ENCODE measurements at regions not wholly inside any gene's neighbourhood (a gene's known extent, or its start where the extent isn't known, plus 50 kb on each side); places are given as distances from the start of the nearest gene placed in this dataset.

DNA sequence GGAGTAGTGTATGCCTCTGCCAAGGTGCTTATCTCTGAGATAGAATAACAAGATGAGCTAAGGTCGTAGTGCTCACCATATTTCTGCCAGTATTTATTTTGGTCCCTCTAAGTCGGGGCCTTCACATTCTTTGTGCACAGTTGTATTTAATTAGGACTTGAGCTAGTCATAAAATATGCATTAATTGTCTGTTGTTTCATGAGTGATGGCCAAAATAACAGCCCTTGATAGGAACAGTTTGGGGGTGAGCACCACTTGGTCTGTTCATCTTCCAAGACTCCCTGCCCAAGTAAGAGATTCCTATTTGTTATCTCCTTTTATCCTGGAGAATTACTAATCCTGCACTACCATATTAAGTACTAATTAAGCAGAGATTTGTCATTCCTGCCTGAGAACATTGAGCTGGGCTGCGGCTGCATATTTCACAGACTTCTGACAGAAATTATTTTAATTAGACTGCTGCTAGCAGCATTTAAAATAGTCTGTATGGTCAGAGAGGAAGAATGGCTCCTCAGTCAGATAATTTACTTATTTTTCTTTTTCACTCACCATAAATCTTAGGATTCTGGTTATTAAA is 435.1 kb downstream of the MTX2 start:
- H3K4me1 Mint-ChIP-seq: no peaks in the 10 kb centered on the region
- ATAC-seq (replicated peaks): no peak
- no peak for DNase-seq
- no peak overlapping the region for H3K4me3 Mint-ChIP-seq
- peaks cover 0 to 4% of the 10 kb centered on the region in 2 donors for H3K27me3 Mint-ChIP-seq
- no peak overlapping the region for H3K27ac Mint-ChIP-seq
- H3K36me3 Mint-ChIP-seq: no peaks in the 10 kb centered on the region
- peaks cover 0 to under 1% of the 10 kb centered on the region in 2 donors for H3K9me3 Mint-ChIP-seq

GRCh38 chr2:176709149-176709951 is 440.1 kb downstream of the MTX2 start:
- H3K27me3 Mint-ChIP-seq: peaks cover 4 to 10% of the 10 kb centered on the region in 2 donors
- peaks cover 0 to 1% of the 10 kb centered on the region in 2 donors for H3K9me3 Mint-ChIP-seq
- H3K4me3 Mint-ChIP-seq: no peak overlapping the region

GRCh38 chr2:176709991-176710390 is 440.7 kb downstream of the MTX2 start:
- peaks cover 4 to 10% of the 10 kb centered on the region in 2 donors for H3K27me3 Mint-ChIP-seq
- no peak for DNase-seq
- H3K4me1 Mint-ChIP-seq: no peaks in the 10 kb centered on the region
- H3K9me3 Mint-ChIP-seq: peaks cover 0 to 1% of the 10 kb centered on the region in 2 donors
- no peaks in the 10 kb centered on the region for H3K36me3 Mint-ChIP-seq
- no peak overlapping the region for H3K27ac Mint-ChIP-seq
- H3K4me3 Mint-ChIP-seq: no peak overlapping the region
- ATAC-seq (replicated peaks): no peak

More at GRCh38 chr2:176709149-176709951, 440.1 kb downstream of the MTX2 start:
- Mint-ChIP-seq H3K4me1 (no peaks in the 10 kb centered on the region), H3K27ac (no peak overlapping the region), H3K36me3 (no peaks in the 10 kb centered on the region)
- no peak for DNase-seq
- ATAC-seq (replicated peaks): no peak

DNA sequence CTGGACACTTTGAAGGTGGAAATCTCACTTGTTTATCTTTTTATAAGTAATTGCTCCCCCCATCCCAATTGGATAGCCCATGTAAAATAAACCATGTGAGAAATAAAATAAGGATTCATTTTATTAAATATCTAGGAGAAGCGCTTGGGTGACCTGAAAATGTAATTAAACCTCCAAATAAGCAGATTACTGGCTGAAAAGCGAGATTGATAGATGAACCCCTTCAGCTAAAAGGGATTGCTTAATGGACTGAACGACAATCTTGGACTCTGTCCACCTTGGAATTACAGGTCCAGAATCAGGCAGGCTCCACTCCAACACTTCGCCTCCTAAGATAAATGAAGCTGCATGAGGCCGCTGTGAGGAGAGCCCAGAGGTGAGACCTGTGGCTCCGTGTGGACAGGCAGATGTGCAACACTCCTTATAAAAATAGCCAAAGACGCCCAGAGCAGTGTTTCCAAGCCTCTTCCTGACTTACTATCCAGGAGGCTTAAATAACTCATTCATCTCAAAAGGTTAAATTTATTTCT is 441.5 kb downstream of the MTX2 start:
- no peak overlapping the region for H3K27ac Mint-ChIP-seq
- no peaks in the 10 kb centered on the region for H3K4me1 Mint-ChIP-seq
- no peaks in the 10 kb centered on the region for H3K36me3 Mint-ChIP-seq
- no peak overlapping the region for H3K4me3 Mint-ChIP-seq
- H3K27me3 Mint-ChIP-seq: peaks cover 4 to 10% of the 10 kb centered on the region in 2 donors
- ATAC-seq (replicated peaks): no peak
- no peak for DNase-seq
- H3K9me3 Mint-ChIP-seq: peaks cover 0 to 1% of the 10 kb centered on the region in 2 donors

DNA sequence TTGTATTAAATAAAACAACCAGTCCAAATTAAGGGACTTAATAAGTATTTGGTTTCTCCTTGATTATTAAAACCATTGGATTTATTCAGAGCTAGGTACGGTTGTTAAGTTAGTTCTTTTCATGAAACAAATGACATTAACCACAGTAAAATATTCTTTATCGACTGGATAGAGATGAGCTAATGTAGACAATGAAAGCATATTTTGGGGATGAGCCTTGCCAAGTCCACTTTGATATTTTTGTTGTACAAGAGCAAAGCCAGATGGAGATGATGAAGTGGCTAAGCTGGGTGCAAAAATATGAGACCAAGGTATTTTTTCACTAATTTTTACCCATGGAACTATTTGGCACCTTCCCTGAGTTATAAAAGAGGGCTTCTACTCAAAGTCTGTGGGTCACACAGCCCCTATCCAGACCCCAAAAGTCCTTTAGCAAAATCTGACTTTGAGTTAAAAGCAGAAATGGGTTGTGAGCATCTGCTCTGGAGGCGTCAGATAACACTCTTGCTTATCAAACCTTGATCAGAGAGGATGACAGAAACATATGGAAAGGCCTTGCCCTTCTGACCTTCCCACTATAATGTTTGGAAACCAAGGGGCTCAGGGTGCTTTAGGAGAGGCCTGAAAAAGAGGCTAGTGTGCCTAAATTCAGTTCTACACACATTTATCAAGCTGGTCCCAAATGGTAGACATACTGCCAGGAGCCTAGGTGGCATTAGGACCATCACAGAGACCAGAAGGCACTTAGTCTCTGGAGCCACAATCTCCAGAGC is 456.8 kb downstream of the MTX2 start:
- Mint-ChIP-seq H3K36me3 (no peaks in the 10 kb centered on the region), H3K4me3 (no peak overlapping the region), H3K27me3 (peaks cover 5 to 14% of the 10 kb centered on the region in 2 donors), H3K9me3 (peaks cover 0 to 1% of the 10 kb centered on the region in 2 donors), H3K4me1 (no peaks in the 10 kb centered on the region), H3K27ac (no peak overlapping the region)
- DNase-seq (no peak), ATAC-seq (replicated peaks) (no peak)

- H3K4me3 Mint-ChIP-seq: no peak overlapping the region
- H3K27me3 Mint-ChIP-seq: peaks cover 0 to 6% of the 10 kb centered on the region in 2 donors
- H3K9me3 Mint-ChIP-seq: no peaks in the 10 kb centered on the region
- H3K36me3 Mint-ChIP-seq: no peaks in the 10 kb centered on the region
- ATAC-seq (replicated peaks): no peak
- no peak overlapping the region for H3K27ac Mint-ChIP-seq
- H3K4me1 Mint-ChIP-seq: no peaks in the 10 kb centered on the region
- no peak for DNase-seq
Observed at GRCh38 chr2:176727696-176728095, 458.5 kb downstream of the MTX2 start.

DNA sequence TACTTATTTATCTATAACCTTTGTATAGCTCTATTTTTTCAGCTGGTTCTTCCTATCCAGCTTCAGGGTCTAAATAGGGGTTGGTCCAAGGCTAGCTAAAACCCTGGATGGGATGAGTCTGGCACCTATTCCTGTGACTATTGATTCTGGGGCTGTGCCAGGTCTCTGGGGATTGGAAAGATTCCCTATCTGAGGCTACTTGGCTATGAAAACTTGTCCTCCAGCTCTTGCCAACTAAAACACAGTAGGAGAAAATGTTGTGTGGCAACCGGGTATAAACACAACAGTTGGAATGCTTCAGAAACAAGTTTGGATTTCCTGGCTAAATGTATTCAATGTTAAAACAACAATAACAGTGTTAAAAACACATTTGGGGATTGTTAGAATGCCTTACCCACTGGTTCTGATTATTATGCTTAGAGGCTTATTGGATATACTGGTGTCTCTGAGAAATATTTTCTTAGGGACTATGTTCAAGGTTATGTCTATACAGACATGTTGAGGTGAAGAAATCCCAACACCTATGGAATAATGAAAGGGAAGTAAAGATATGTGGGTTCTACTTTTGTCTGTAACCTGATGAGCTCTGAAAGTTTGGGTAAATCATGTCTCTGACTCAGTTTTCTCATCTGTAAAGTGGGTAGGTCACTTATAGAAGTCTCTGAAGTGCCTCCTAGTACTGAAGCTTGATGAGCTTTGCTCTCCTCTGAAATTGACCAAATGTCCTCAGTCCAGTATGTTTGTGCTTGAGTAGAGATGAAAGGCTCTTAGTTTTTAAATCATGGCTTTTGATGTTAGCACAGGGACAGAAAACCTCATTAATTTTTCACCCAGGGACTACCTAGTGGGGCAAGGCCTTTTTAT is 460.7 kb downstream of the MTX2 start:
- peaks cover 0 to 6% of the 10 kb centered on the region in 2 donors for H3K27me3 Mint-ChIP-seq
- no peaks in the 10 kb centered on the region for H3K36me3 Mint-ChIP-seq
- no peak overlapping the region for H3K27ac Mint-ChIP-seq
- DNase-seq (no peak), ATAC-seq (replicated peaks) (no peak)
- H3K4me1 Mint-ChIP-seq: no peaks in the 10 kb centered on the region
- no peaks in the 10 kb centered on the region for H3K9me3 Mint-ChIP-seq
- no peak overlapping the region for H3K4me3 Mint-ChIP-seq

DNA sequence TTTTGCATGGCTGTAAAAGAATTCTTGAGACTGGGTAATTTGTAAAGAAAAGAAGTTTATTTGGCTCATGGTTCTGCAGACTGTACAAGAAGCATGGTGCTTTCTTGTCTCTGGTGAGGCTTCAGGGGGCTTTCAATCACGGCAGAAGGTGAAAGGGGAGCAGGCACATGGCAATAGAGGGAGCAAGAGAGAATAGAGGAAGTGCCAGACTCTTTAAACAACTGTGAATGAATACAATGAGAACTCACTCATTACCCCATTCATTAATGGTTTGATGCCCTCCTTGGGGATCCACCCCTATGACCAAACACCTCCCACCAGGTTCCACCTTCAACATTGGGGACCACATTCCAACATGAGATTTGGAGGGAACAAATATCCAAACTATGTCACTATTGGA is 463.5 kb downstream of the MTX2 start:
- Mint-ChIP-seq H3K4me3 (no peak overlapping the region), H3K27me3 (peaks cover 0 to 6% of the 10 kb centered on the region in 2 donors), H3K9me3 (no peaks in the 10 kb centered on the region), H3K27ac (no peak overlapping the region), H3K4me1 (no peaks in the 10 kb centered on the region), H3K36me3 (no peaks in the 10 kb centered on the region)
- ATAC-seq (replicated peaks) (no peak), DNase-seq (no peak)

DNA sequence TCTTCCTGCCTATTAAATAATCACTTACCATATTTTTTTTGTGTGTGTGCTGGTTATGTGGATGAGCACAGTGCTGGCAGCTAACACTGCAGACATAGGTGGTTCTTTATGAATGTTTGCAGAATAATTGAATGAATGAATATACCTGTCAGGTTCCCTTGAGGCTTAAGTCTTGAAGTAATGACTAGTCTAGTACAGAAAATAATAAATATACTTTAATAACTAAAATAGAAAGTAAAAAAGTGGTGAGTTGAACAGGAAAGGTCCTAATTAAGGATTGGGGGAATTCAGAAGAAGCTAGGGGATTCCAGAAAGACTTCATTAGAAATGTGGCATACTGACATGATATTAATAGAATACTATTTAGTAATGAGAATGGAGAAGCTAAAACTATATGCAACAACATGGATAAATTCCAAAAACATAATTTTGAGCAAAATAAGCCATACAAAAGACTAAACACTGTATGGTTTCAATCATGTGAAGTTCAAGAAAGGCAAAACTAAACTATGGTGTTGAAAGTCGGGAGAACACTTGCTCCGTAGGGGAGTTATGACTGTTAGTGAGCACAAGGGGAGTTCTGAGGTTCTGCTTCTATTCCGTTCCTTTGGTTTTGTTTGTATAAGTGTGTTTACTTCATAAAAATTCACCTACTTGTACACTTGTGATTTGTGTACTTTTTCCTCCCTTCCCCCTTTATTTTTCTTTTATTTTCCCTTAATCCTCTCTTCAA is 464.6 kb downstream of the MTX2 start:
- peaks cover 0 to 10% of the 10 kb centered on the region in 2 donors for H3K27me3 Mint-ChIP-seq
- no peak overlapping the region for H3K4me3 Mint-ChIP-seq
- no peaks in the 10 kb centered on the region for H3K4me1 Mint-ChIP-seq
- H3K27ac Mint-ChIP-seq: no peak overlapping the region
- no peaks in the 10 kb centered on the region for H3K9me3 Mint-ChIP-seq
- no peak for DNase-seq
- H3K36me3 Mint-ChIP-seq: no peaks in the 10 kb centered on the region
- ATAC-seq (replicated peaks): peak; percentile 51 to 79

DNA sequence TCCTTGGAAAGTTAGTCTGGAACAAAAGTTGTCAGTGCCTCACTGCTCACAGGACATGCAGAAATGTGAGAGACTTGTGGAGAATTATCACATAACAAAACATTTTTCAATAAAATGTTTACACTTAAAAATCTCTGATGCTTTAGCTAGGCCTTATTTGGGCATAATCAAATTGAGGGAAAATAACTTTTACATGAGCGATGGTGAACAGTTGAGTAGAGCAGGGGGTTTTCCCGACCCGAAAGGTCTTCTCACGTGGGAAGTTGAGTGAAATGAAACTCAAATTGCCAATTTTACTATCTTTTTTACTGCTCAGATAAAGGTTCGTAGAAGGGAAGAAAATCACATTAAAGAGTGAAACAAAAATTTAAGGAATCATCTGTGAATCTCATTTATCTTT is 465.6 kb downstream of the MTX2 start:
- peaks cover 0 to 10% of the 10 kb centered on the region in 2 donors for H3K27me3 Mint-ChIP-seq
- DNase-seq: no peak
- H3K4me3 Mint-ChIP-seq: no peak overlapping the region
- ATAC-seq (replicated peaks): peak in 1 of 2 donors; percentile 49
- H3K9me3 Mint-ChIP-seq: no peaks in the 10 kb centered on the region
- H3K4me1 Mint-ChIP-seq: no peaks in the 10 kb centered on the region
- no peak overlapping the region for H3K27ac Mint-ChIP-seq
- no peaks in the 10 kb centered on the region for H3K36me3 Mint-ChIP-seq

DNA sequence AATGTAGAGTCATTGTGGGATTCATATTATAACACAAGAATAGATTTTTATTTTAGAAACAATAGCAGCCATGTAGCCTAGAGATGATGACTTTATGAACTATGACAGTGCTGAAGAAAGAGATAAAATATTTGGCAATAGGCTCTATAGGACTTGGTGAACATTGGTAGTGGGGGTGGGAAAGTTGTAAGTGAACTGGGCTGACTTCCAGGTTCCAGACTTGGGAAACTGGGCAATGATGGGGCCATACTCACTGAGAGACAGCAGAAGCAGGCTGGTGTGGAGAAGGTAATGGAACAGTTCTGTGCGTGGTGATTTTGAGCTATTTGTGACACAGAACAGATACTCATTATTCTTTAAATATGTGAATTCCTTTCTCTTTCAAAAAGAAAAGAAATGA is 470.3 kb upstream of the HNRNPA3 start:
- no peaks in the 10 kb centered on the region for H3K9me3 Mint-ChIP-seq
- no peak for DNase-seq
- no peaks in the 10 kb centered on the region for H3K4me1 Mint-ChIP-seq
- H3K36me3 Mint-ChIP-seq: no peaks in the 10 kb centered on the region
- H3K4me3 Mint-ChIP-seq: no peak overlapping the region
- no peak for ATAC-seq (replicated peaks)
- peaks cover 4 to 14% of the 10 kb centered on the region in 2 donors for H3K27me3 Mint-ChIP-seq
- no peak overlapping the region for H3K27ac Mint-ChIP-seq

GRCh38 chr2:176743671-176744070 is 468.9 kb upstream of the HNRNPA3 start:
- Mint-ChIP-seq H3K4me3 (no peak overlapping the region), H3K9me3 (no peaks in the 10 kb centered on the region), H3K36me3 (no peaks in the 10 kb centered on the region), H3K27ac (no peak overlapping the region), H3K4me1 (no peaks in the 10 kb centered on the region), H3K27me3 (peaks cover 0 to 14% of the 10 kb centered on the region in 2 donors)
- DNase-seq: no peak
- no peak for ATAC-seq (replicated peaks)

DNA sequence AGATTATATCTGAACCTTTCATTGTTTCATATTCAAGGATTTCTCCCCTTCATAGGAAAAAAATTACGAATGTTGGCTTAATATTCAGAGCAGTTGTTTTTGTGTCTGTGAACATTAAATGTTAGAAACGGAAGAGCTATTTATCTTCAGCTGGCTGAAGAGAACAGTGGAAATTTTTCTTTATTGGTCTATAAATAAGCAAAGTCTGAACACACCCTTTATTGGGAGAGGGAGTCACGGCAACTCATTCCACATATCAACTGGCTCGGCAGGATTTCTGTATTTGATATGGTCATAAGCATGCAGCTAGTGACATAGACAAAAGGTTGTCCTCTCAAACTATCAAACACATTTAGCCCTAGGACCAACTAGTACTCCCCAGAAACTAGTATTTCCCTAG is 468.4 kb upstream of the HNRNPA3 start:
- Mint-ChIP-seq H3K27me3 (peaks cover 0 to 14% of the 10 kb centered on the region in 2 donors), H3K27ac (no peak overlapping the region), H3K4me1 (no peaks in the 10 kb centered on the region), H3K36me3 (no peaks in the 10 kb centered on the region), H3K4me3 (no peak overlapping the region), H3K9me3 (no peaks in the 10 kb centered on the region)
- ATAC-seq (replicated peaks): no peak
- no peak for DNase-seq
